Ishikawa (cell line): ENCODE measurements at regions not wholly inside any gene's neighbourhood (a gene's known extent, or its start where the extent isn't known, plus 50 kb on each side); places are given as distances from the start of the nearest gene placed in this dataset.

Experiments
- CEBPB ChIP-seq: IDR thresholded peaks from 2 replicates; pipeline ENCODE4 v1.6.1; 2012
- CREB1 ChIP-seq: IDR thresholded peaks from 2 replicates; pipeline ENCODE4 v1.6.1; 2012; ENCODE audit warnings: low read depth
- EGR1 ChIP-seq: IDR thresholded peaks from 2 replicates; pipeline ENCODE4 v1.6.1; 2012
- EP300 ChIP-seq: IDR thresholded peaks from 2 replicates; pipeline ENCODE4 v1.6.1; 2012; ENCODE audit warnings: borderline replicate concordance
- FOXM1 ChIP-seq: IDR thresholded peaks from 2 replicates; pipeline ENCODE4 v1.6.1; 2012; ENCODE audit warnings: low read depth, borderline replicate concordance
- NFIC ChIP-seq: IDR thresholded peaks from 2 replicates; pipeline ENCODE4 v1.6.1; 2012
- RAD21 ChIP-seq: IDR thresholded peaks from 2 replicates; pipeline ENCODE4 v1.6.1; 2012; ENCODE audit warnings: low read depth
- TAF1 ChIP-seq: IDR thresholded peaks from 2 replicates; pipeline ENCODE4 v1.6.1; 2012; ENCODE audit warnings: low read depth, mild to moderate bottlenecking
- TCF12 ChIP-seq: IDR thresholded peaks from 2 replicates; pipeline ENCODE4 v1.6.1; 2012; ENCODE audit warnings: low read depth
- TEAD4 ChIP-seq: IDR thresholded peaks from 2 replicates; pipeline ENCODE4 v1.6.1; 2012
- YY1 ChIP-seq: IDR thresholded peaks from 2 replicates; pipeline ENCODE4 v1.6.1; 2012; ENCODE audit warnings: low read depth
- ZBTB7A ChIP-seq: IDR thresholded peaks from 2 replicates; pipeline ENCODE4 v1.6.1; 2012; ENCODE audit warnings: low read depth
- TF ChIP-seq, protein P1 (sequence below): IDR thresholded peaks from 2 replicates; pipeline ENCODE4 v1.6.1; 2012; ENCODE audit warnings: low read depth, mild to moderate bottlenecking
- TF ChIP-seq, protein P2 (sequence below): IDR thresholded peaks from 2 replicates; pipeline ENCODE4 v1.6.1; 2012
- TF ChIP-seq, protein P3 (sequence below): IDR thresholded peaks from 2 replicates; pipeline ENCODE4 v1.6.1; 2012

DNA sequence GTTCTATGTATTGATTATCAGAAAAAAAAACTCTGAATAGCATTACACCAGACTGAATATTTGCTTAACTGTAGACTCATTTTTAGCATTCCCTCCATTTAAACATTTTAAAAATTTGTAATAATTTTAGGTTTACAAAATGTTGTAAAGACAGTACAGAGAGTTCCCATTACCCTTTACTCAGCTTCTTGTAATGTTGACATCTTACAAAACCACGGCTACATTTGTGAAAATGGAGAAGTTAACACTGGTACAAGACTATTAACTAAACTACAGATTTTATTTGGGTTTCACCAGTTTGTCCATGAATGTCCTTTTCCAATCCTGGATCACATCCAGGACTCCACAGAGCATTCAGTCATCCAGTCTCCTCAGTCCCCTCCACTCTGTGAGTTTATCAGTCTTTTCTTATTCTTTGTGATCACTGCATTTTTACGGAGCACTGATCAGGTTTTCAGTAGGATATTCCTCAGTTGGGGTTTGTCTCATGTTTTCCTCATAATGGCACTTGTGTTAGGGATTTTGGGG is 130.0 kb upstream of the EEPD1 start:
- TF ChIP-seq, protein P1, sequence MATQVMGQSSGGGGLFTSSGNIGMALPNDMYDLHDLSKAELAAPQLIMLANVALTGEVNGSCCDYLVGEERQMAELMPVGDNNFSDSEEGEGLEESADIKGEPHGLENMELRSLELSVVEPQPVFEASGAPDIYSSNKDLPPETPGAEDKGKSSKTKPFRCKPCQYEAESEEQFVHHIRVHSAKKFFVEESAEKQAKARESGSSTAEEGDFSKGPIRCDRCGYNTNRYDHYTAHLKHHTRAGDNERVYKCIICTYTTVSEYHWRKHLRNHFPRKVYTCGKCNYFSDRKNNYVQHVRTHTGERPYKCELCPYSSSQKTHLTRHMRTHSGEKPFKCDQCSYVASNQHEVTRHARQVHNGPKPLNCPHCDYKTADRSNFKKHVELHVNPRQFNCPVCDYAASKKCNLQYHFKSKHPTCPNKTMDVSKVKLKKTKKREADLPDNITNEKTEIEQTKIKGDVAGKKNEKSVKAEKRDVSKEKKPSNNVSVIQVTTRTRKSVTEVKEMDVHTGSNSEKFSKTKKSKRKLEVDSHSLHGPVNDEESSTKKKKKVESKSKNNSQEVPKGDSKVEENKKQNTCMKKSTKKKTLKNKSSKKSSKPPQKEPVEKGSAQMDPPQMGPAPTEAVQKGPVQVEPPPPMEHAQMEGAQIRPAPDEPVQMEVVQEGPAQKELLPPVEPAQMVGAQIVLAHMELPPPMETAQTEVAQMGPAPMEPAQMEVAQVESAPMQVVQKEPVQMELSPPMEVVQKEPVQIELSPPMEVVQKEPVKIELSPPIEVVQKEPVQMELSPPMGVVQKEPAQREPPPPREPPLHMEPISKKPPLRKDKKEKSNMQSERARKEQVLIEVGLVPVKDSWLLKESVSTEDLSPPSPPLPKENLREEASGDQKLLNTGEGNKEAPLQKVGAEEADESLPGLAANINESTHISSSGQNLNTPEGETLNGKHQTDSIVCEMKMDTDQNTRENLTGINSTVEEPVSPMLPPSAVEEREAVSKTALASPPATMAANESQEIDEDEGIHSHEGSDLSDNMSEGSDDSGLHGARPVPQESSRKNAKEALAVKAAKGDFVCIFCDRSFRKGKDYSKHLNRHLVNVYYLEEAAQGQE, result no peak
- TF ChIP-seq YY1 (no peak), EP300 (no peak), TEAD4 (no peak)

DNA sequence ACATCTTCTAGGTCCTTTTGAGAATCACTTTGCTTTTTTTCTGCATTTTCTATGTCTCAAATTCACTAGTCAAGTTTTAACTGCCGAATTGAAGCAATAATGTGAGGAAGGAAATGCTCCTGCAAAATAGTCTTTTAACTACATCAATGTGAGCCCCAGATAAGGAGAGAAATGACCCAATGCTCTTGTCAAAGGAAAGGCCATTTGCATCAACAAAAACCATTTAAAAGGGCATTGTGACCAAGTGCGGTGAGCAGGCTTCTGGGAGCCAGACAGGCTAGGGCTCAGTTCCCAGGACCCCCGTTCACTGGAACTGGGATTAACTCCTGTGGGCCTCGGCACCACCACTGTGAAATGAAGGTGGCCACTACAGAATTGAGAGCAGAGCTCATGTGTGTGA is 127.9 kb upstream of the EEPD1 start:
- TF ChIP-seq ZBTB7A (no peak), CEBPB (no peak), NFIC (no peak), EP300 (no peak), YY1 (no peak), FOXM1 (no peak), EGR1 (no peak), TEAD4 (no peak), TCF12 (no peak), RAD21 (no peak)
- TF ChIP-seq, protein P1, result no peak
- TF ChIP-seq, protein P2, sequence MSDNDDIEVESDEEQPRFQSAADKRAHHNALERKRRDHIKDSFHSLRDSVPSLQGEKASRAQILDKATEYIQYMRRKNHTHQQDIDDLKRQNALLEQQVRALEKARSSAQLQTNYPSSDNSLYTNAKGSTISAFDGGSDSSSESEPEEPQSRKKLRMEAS, result no peak
- TF ChIP-seq, protein P3, sequence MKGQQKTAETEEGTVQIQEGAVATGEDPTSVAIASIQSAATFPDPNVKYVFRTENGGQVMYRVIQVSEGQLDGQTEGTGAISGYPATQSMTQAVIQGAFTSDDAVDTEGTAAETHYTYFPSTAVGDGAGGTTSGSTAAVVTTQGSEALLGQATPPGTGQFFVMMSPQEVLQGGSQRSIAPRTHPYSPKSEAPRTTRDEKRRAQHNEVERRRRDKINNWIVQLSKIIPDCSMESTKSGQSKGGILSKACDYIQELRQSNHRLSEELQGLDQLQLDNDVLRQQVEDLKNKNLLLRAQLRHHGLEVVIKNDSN, result no peak

DNA sequence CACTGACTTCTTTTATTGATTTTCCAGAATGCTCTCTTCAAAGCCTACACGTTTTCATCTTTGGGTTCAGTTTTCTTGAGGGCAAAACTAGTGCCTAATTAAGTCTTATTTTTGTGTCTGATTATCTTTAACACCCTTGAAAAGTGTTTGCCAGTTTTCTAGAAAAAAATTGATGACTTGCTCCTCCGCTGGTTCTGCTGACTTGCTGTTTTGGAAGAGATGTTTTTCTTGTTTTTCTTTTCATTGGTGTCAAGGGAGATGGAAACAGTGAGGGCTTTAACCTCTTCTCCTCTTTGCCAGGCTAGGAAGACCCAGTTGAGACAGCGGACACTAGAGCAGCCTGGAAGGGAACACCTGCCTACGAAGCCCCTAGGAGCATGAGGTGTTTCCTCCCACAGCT is 123.7 kb upstream of the EEPD1 start:
- TF ChIP-seq TAF1, result no peak
- no peak for TF ChIP-seq EP300
- no peak for TF ChIP-seq YY1
- no peak for TF ChIP-seq TEAD4
- TF ChIP-seq, protein P3, result no peak
- no peak for TF ChIP-seq EGR1
- no peak for TF ChIP-seq NFIC
- TF ChIP-seq ZBTB7A, result no peak
- no peak for TF ChIP-seq TCF12

DNA sequence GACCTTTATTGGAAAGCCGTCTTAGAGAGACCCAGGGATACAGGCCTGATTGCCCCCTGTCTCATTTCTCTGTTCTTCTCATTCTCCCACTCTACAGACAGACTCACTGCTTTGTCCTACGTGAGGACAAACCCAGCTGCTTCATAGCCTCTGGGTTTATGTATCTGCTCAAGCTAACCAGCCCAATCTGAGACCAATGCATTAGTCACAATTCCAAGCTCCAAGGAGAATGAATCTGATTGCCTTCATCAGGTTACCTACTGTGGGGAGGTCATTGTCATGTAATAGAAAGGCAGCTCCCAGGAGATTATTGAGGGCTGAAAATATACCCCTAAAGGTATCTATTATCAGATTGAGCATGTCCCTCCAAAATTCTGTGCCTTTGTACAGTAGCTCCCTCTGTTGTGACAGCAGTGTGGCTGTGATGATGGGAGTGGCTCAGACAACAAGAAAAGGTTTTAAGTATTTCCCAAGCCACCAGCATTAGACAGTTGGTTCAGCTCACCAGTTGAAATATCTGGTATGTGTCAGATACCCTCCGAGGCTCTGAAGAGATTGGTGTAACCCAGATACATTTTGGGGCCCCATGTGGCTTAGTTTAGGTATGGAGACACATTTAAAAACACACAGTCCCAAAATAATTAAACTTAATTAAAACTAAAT is 123.1 kb upstream of the EEPD1 start:
- no peak for TF ChIP-seq TEAD4
- TF ChIP-seq NFIC, result no peak
- TF ChIP-seq CREB1, result no peak
- TF ChIP-seq CEBPB, result no peak
- TF ChIP-seq EGR1, result no peak
- no peak for TF ChIP-seq FOXM1
- TF ChIP-seq, protein P3, result no peak
- no peak for TF ChIP-seq ZBTB7A
- TF ChIP-seq RAD21, result no peak

DNA sequence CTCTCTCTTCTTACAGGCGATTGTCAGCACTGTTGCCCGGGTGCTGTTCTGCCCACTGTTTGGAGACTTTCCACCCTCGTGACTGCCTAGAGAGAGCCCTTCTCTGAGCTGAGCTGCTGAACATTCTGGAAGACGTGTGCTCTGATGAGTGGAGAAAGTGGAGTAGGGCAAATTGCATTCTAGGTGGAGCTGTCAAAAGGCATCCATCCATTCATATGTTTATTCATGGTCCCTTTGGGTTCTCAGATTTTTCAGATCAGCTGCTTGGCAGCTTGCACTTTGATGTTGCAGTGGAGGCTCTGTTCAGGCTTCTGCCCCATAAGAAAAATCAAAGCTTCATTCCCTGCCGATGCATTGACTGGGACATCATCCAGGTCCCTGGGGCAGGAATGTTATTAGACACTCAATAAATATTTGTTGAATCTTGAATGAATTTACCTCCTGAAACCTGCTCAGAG is 120.7 kb upstream of the EEPD1 start:
- no peak for TF ChIP-seq FOXM1
- TF ChIP-seq, protein P3, result no peak
- TF ChIP-seq YY1, result no peak
- TF ChIP-seq EP300, result no peak
- TF ChIP-seq CREB1, result no peak
- TF ChIP-seq, protein P1, result no peak
- TF ChIP-seq, protein P2, result no peak
- TF ChIP-seq CEBPB, result no peak
- TF ChIP-seq RAD21, result no peak
- TF ChIP-seq TEAD4, result no peak
- no peak for TF ChIP-seq TAF1
- no peak for TF ChIP-seq EGR1
- TF ChIP-seq TCF12, result no peak
